ENCODE measurements at regions not wholly inside any gene's neighbourhood (a gene's known extent, or its start where the extent isn't known, plus 50 kb on each side); places are given as distances from the start of the nearest gene placed in this dataset.

- TF ChIP-seq CTCF (conservative IDR thresholded peaks at IDR 0.05; ENCODE audit: low read length) (no peak), EZH2phosphoT487 (IDR thresholded peaks at IDR 0.05; ENCODE audit: borderline replicate concordance) (no peak)
These were observed 187.1 kb upstream of the ARL4C start for GRCh38 chr2:234683950-234684349.

Data from Loucy (cell line).